Uterus (tissue), 2 donors: ENCODE measurements at regions not wholly inside any gene's neighbourhood (a gene's known extent, or its start where the extent isn't known, plus 50 kb on each side); places are given as distances from the start of the nearest gene placed in this dataset.

ENCODE experiments used
- POLR2A ChIP-seq, 2 donors: fragments of 450-650 bp; IDR thresholded peaks; one replicate each; pipeline ENCODE4 v1.6.1; 2016; ENCODE audit warnings: antibody characterized with exemption in 2 of 2, mild to moderate bottlenecking in 1 of 2, moderate library complexity in 1 of 2
- TF ChIP-seq, protein P1 (sequence below), 4 experiments: fragments of 200-600 bp in 2 of 4; fragments of 450-650 bp in 2 of 4; sonication (generic) in 2 of 4; IDR thresholded peaks; one replicate each; pipeline ENCODE4 v1.5.1; 2016 to 2019; ENCODE audit warnings: antibody characterized with exemption in 4 of 4, mild to moderate bottlenecking in 2 of 4, moderate library complexity in 1 of 4

- no peak for TF ChIP-seq POLR2A (IDR thresholded peaks at IDR 0.05)
- TF ChIP-seq, protein P1, sequence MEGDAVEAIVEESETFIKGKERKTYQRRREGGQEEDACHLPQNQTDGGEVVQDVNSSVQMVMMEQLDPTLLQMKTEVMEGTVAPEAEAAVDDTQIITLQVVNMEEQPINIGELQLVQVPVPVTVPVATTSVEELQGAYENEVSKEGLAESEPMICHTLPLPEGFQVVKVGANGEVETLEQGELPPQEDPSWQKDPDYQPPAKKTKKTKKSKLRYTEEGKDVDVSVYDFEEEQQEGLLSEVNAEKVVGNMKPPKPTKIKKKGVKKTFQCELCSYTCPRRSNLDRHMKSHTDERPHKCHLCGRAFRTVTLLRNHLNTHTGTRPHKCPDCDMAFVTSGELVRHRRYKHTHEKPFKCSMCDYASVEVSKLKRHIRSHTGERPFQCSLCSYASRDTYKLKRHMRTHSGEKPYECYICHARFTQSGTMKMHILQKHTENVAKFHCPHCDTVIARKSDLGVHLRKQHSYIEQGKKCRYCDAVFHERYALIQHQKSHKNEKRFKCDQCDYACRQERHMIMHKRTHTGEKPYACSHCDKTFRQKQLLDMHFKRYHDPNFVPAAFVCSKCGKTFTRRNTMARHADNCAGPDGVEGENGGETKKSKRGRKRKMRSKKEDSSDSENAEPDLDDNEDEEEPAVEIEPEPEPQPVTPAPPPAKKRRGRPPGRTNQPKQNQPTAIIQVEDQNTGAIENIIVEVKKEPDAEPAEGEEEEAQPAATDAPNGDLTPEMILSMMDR (IDR thresholded peaks at IDR 0.05): no peak
Observed at GRCh38 chr6:3608159-3608558, 143.4 kb downstream of the PXDC1 start.
